ENCODE measurements at regions not wholly inside any gene's neighbourhood (a gene's known extent, or its start where the extent isn't known, plus 50 kb on each side); places are given as distances from the start of the nearest gene placed in this dataset.
A peak's percentile ranks its signal among the peaks of the same experiment; 100 is the strongest.
"Not testable (repeated sequence)": the region's sequence is repeated elsewhere in the genome, so short reads cannot be mapped to it uniquely, and the experiment has no call there.

- no peak for DNase-seq (ENCODE audit: low spot score)
These were observed 149.3 kb downstream of the RPLP1 start for GRCh38 chr15:69601711-69602504.

- DNase-seq (ENCODE audit: low spot score) = no peak
These were observed 150.3 kb downstream of the RPLP1 start for GRCh38 chr15:69602921-69603320.

GRCh38 chr15:69603369-69604071 is 150.9 kb downstream of the RPLP1 start:
- DNase-seq (ENCODE audit: low spot score) = no peak

- DNase-seq (ENCODE audit: low spot score) = no peak
These were observed 151.4 kb downstream of the RPLP1 start for GRCh38 chr15:69604072-69604411.

GRCh38 chr15:69606144-69606543 is 153.5 kb downstream of the RPLP1 start:
- no peak for DNase-seq (ENCODE audit: low spot score)

GRCh38 chr15:69606921-69607500 is 154.4 kb downstream of the RPLP1 start:
- DNase-seq (ENCODE audit: low spot score) = peak; percentile 10

GRCh38 chr15:69608661-69609060 is 156.0 kb downstream of the RPLP1 start:
- no peak for DNase-seq (ENCODE audit: low spot score)

GRCh38 chr15:69609176-69609575 is 156.6 kb downstream of the RPLP1 start:
- DNase-seq (ENCODE audit: low spot score) = no peak

- DNase-seq (ENCODE audit: low spot score) = no peak
These were observed 157.2 kb downstream of the RPLP1 start for GRCh38 chr15:69609776-69610175.

- DNase-seq (ENCODE audit: low spot score) = no peak
These were observed 157.7 kb downstream of the RPLP1 start for GRCh38 chr15:69610277-69610676.

- DNase-seq (ENCODE audit: low spot score) = no peak
These were observed 158.2 kb downstream of the RPLP1 start for GRCh38 chr15:69610858-69611257.

- no peak for DNase-seq (ENCODE audit: low spot score)
These were observed 159.5 kb downstream of the RPLP1 start for GRCh38 chr15:69612112-69612511.

- DNase-seq (ENCODE audit: low spot score) = no peak
These were observed 160.6 kb downstream of the RPLP1 start for GRCh38 chr15:69613182-69613581.

- no peak for DNase-seq (ENCODE audit: low spot score)
These were observed 161.4 kb downstream of the RPLP1 start for GRCh38 chr15:69613988-69614387.

- no peak for DNase-seq (ENCODE audit: low spot score)
These were observed 163.1 kb downstream of the RPLP1 start for GRCh38 chr15:69615736-69616135.

GRCh38 chr15:69616558-69616957 is 163.9 kb downstream of the RPLP1 start:
- DNase-seq (ENCODE audit: low spot score) = no peak

GRCh38 chr15:69617144-69617543 is 164.5 kb downstream of the RPLP1 start:
- DNase-seq (ENCODE audit: low spot score) = not testable (repeated sequence)

- no peak for DNase-seq (ENCODE audit: low spot score)
These were observed 171.0 kb downstream of the RPLP1 start for GRCh38 chr15:69623392-69624154.

GRCh38 chr15:69624155-69624520 is 171.5 kb downstream of the RPLP1 start:
- no peak for DNase-seq (ENCODE audit: low spot score)

- DNase-seq (ENCODE audit: low spot score) = no peak
These were observed 172.2 kb downstream of the RPLP1 start for GRCh38 chr15:69624816-69625215.

GRCh38 chr15:69625328-69625727 is 172.7 kb downstream of the RPLP1 start:
- DNase-seq (ENCODE audit: low spot score) = no peak

All from cerebellar cortex (tissue), 1 donor.